ENCODE measurements at regions not wholly inside any gene's neighbourhood (a gene's known extent, or its start where the extent isn't known, plus 50 kb on each side); places are given as distances from the start of the nearest gene placed in this dataset.

DNA sequence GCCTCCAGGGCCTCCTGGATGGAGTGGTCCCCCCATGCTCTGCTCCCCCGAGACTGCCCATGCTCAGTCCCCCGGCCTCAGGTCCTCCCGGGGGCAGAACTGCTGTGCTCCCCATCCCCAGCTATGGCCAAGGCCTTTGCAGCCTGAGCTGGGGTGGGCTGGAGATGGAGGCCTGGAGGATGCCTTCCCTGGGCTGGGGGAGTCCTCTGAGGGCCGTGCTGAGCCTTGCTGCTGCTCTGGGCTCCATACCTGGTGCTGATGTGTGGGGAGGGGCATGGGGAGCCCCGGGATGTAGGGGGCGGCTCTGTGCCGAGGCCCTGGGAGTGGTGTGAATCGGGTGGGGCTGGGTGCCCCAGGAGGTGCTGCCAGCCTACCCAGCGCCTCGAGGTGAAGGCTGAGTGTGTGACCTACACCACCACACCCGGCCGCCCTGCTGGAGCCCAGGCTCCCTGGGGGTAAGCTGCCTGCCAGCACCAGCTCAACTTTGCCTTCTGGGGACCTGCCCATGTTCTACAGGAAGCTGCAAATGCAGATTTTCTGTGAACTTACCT, 109.5 kb downstream of the UNCX start:
- TF ChIP-seq, protein P1, sequence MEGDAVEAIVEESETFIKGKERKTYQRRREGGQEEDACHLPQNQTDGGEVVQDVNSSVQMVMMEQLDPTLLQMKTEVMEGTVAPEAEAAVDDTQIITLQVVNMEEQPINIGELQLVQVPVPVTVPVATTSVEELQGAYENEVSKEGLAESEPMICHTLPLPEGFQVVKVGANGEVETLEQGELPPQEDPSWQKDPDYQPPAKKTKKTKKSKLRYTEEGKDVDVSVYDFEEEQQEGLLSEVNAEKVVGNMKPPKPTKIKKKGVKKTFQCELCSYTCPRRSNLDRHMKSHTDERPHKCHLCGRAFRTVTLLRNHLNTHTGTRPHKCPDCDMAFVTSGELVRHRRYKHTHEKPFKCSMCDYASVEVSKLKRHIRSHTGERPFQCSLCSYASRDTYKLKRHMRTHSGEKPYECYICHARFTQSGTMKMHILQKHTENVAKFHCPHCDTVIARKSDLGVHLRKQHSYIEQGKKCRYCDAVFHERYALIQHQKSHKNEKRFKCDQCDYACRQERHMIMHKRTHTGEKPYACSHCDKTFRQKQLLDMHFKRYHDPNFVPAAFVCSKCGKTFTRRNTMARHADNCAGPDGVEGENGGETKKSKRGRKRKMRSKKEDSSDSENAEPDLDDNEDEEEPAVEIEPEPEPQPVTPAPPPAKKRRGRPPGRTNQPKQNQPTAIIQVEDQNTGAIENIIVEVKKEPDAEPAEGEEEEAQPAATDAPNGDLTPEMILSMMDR (IDR thresholded peaks at IDR 0.05; ENCODE audit: extremely low read depth in 1 of 2, insufficient read depth in 1 of 2, low read depth in 1 of 2, low read length in 2 of 2) = no peak
- TF ChIP-seq EZH2 (IDR thresholded peaks at IDR 0.05; ENCODE audit: borderline replicate concordance, low read depth, low read length, severe bottlenecking) (no peak), MYC (IDR thresholded peaks at IDR 0.05; ENCODE audit: low read depth, low read length) (no peak)
